Fibroblast of upper back skin (primary cell): ENCODE measurements at regions not wholly inside any gene's neighbourhood (a gene's known extent, or its start where the extent isn't known, plus 50 kb on each side); places are given as distances from the start of the nearest gene placed in this dataset.

Experiments
- DNase-seq: peaks from one replicate; pipeline ENCODE4 v3.0.0-alpha.2; 2013

GRCh38 chr14:83147006-83147405 lies 1613.4 kb upstream of the SEL1L start:
- peak; percentile 41 for DNase-seq

- DNase-seq: no peak
Measured at GRCh38 chr14:83151571-83151970, 1617.9 kb upstream of the SEL1L start.

- DNase-seq: no peak
Measured at GRCh38 chr14:83153081-83153480, 1619.4 kb upstream of the SEL1L start.

DNA sequence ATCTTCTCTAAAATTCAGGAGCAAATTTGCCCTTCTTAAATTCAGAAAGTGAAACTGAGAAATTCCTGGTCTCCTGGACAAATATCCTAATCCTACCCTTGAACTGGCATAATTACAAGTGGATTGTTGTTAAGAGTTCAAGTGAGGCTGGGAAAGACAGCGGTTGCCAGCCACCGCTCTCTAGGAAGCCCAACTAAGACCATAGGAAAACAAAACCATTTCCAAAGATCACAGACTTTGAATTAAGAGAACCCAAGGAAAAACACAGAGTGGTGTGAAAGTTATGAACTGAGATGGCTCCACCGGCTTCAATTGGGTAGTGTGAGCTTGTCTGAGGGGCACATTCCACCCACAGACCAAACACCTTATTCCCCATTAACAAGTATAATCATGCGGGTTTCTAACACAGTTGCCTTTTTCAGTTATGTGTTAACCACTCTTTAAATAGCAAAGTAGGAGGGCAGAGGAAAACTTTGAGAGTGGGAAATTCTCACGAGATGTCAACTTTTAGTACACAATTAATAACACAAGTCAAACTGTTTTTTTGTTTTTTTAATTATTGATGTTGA lies 1628.8 kb upstream of the SEL1L start:
- no peak for DNase-seq

GRCh38 chr14:83163016-83163415 lies 1629.4 kb upstream of the SEL1L start:
- DNase-seq: peak; percentile 23

DNA sequence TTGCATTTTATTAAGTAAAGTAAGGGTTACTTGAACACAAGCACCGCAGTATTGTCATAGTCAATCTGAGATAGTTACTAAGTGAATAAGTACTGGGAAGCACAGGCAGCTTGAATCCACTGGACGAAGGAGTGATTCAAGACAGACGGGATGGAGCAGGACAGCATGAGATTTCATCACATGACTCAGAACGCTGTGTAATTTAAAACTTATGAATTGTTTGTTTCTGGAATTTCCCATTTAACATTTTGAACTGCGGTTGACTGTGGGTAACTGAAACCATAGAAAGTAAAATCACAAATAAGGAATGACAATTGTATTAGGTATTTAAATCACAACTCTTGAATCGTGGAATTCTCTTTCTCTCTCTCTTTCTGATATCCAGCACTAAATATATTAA lies 1630.4 kb upstream of the SEL1L start:
- DNase-seq: peak; percentile 89

GRCh38 chr14:83164591-83164990 lies 1630.9 kb upstream of the SEL1L start:
- no peak for DNase-seq

GRCh38 chr14:83170165-83170564 lies 1636.5 kb upstream of the SEL1L start:
- DNase-seq: no peak

DNA sequence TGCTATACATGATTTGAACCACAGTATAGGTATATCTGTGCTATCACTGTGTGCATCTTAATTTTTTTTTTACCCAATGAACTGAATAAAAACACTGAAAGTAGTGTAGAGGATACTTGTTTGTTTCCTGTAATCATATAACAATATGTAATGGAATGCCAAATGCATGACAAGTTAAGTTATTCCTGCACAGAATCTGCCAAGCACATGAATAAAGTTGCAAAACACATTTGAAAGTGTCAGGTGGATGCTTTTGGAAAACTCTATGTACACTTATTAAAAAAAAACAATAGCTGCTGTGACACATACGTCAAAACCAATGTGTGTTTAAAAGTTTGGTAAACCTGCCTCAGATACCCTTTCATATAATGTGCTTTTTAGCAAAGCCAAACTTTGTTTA lies 1638.1 kb upstream of the SEL1L start:
- DNase-seq: no peak

DNA sequence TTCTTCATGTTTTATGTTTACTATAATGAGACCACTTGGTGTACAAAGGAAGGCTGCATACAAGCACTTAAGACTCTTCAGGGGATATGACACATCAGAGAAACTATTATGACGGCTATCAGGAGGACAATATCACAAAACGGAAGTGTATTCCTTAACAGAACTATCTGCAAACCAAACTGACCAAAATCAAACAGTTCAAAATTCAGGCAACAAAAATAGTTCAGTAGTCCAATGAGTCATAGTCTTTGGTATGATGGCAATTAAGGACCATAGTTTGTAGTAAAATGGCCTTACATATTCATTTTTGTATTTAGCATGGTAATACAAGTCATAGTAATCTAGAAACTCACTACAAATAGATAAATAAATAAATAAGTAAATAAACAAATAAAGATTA lies 1638.7 kb upstream of the SEL1L start:
- peak; percentile 55 for DNase-seq

DNA sequence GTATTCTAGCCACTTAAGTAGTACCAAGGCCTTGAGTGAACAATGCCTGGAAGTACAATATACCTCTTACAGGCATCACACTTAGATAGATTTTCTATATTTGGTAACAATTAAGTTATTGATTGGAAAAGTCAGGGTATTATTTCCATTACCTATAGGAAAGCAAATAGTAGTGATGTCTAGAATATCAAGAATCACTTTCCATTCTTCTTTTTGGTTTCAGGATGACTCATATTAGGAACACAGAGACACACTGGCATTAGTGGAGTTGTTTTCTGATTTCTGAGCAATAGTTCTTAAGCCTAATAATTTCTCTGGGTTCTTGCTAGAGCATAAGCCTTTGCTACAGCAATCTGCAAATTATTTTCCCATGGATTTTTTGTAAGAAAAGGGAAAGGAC lies 1640.0 kb upstream of the SEL1L start:
- DNase-seq: no peak

DNA sequence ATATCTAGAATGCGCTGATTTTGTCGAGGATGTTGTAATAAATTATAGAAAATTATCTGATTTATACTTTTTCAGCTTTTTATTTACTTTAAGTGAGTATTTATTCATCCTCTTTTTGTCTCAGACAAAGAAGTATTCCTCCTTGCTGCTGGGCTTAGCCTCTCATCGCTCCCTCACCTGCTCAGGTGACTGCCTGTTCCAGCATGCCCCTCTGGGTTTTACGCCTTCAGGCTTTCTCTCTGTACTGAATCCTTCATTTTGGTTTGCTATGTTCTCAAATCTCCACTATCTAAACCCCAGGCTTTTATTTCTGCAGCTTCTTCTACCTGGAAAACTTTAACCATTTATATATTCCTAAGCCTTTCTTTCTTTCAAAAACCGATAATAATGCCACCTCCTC lies 1650.9 kb upstream of the SEL1L start:
- no peak for DNase-seq

DNA sequence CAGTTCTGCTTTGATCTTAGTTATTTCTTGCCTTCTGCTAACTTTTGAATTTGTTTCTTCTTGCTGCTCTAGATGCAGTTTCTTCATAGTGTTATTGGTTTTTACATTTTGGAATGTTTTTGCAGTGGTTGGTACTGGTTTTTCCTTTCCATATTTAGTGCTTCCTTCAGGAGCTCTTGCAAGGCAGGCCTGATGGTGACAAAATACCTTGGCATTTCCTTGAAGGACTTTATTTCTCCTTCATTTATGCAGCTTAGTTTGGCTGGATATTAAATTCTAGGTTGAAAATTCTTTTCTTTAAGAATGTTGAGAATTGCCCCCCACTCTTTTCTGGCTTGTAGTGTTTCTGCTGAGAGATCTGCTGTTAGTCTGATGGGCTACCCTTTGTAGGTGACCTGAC lies 1654.7 kb upstream of the SEL1L start:
- DNase-seq: peak; percentile 24

DNA sequence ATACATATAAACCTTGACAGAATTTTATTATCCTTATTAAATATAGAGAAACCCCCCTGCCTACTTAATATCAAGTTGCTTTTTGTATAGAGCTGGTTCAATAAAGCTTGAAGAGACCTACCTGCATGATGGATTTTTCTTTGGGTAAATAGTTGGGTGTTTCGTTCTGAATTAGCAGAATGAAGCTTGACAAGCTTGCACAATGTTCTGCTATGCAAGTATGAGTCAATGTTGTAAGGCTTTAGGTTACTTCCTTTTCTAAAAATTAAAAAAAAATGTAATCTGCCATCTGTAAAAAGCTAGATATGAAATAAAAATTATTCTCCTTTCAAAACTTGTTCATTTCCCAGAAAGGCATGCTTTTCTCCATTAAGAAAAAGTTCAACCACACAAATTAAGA lies 1662.6 kb upstream of the SEL1L start:
- DNase-seq: peak; percentile 6

GRCh38 chr14:83197271-83197670 lies 1663.6 kb upstream of the SEL1L start:
- DNase-seq: no peak

DNA sequence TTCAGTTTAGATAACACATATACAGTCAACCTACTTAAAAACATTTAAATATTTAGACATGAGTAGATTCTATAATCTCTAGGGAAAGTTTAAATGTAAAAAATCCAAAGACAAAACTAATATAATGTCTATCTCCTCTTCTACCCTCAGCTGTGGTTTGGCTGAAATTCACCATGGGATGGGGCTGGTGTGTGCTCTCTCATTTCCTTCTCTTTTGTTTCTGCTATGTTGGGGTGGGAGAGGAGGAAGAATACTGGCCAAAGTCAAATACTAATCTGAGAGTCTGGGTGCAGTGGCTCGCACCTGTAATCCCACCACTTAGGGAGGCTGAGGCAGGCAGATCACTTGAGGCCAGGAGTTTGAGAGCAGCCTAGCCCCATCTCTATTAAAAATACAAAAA lies 1673.9 kb upstream of the SEL1L start:
- no peak for DNase-seq

GRCh38 chr14:83208341-83208740 lies 1674.7 kb upstream of the SEL1L start:
- DNase-seq: no peak

GRCh38 chr14:83217492-83217891 lies 1683.8 kb upstream of the SEL1L start:
- peak; percentile 88 for DNase-seq

GRCh38 chr14:83247924-83248639 lies 1714.4 kb upstream of the SEL1L start:
- DNase-seq: no peak

GRCh38 chr14:83251402-83251801 lies 1717.7 kb upstream of the SEL1L start:
- DNase-seq: peak; percentile 1

- DNase-seq: no peak
Measured at GRCh38 chr14:83253870-83254269, 1720.2 kb upstream of the SEL1L start.

- peak; percentile 8 for DNase-seq
Measured at GRCh38 chr14:83255015-83255726, 1721.5 kb upstream of the SEL1L start.

- no peak for DNase-seq
Measured at GRCh38 chr14:83255727-83256090, 1722.1 kb upstream of the SEL1L start.
